ENCODE measurements at regions not wholly inside any gene's neighbourhood (a gene's known extent, or its start where the extent isn't known, plus 50 kb on each side); places are given as distances from the start of the nearest gene placed in this dataset.

- H3K9me3 ChIP-seq, result no peaks in the 10 kb centered on the region
- no peak for DNase-seq
- intact Hi-C loops (cut with DNase I; ENCODE audit: low total_unique reads) (no loop called here), in situ Hi-C loops (cut with MboI; ENCODE audit: low pct_ligation_motif_present in 1 of 4, low pct_unique_long_range_greater_than_20kb in 1 of 4, low sequenced_read_pairs in 3 of 4) (no loop called here)
- H3K4me3 ChIP-seq, result no peak overlapping the region
- no peaks in the 10 kb centered on the region for H3K36me3 ChIP-seq
- H3K27me3 ChIP-seq, result no peaks in the 10 kb centered on the region
- H3K4me1 ChIP-seq, result peaks cover 0 to 4% (median 2%) of the 10 kb centered on the region in 4 donors
- 62 to 70% methylated on average over 2 of the region's 2 CpGs for WGBS, 2 donors (ENCODE audit: low coverage in 1 of 2)
- no peak overlapping the region for H3K27ac ChIP-seq
- TF ChIP-seq EP300 (IDR thresholded peaks at IDR 0.05; ENCODE audit: low read depth), result no peak
- TF ChIP-seq, protein P1, sequence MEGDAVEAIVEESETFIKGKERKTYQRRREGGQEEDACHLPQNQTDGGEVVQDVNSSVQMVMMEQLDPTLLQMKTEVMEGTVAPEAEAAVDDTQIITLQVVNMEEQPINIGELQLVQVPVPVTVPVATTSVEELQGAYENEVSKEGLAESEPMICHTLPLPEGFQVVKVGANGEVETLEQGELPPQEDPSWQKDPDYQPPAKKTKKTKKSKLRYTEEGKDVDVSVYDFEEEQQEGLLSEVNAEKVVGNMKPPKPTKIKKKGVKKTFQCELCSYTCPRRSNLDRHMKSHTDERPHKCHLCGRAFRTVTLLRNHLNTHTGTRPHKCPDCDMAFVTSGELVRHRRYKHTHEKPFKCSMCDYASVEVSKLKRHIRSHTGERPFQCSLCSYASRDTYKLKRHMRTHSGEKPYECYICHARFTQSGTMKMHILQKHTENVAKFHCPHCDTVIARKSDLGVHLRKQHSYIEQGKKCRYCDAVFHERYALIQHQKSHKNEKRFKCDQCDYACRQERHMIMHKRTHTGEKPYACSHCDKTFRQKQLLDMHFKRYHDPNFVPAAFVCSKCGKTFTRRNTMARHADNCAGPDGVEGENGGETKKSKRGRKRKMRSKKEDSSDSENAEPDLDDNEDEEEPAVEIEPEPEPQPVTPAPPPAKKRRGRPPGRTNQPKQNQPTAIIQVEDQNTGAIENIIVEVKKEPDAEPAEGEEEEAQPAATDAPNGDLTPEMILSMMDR (IDR thresholded peaks at IDR 0.05), result no peak
- no peak for TF ChIP-seq POLR2AphosphoS5 (IDR thresholded peaks at IDR 0.05)
- no peak for TF ChIP-seq POLR2A (IDR thresholded peaks at IDR 0.05)
Observed at GRCh38 chr6:150739711-150740349, 125.7 kb upstream of the MTHFD1L start.

DNA sequence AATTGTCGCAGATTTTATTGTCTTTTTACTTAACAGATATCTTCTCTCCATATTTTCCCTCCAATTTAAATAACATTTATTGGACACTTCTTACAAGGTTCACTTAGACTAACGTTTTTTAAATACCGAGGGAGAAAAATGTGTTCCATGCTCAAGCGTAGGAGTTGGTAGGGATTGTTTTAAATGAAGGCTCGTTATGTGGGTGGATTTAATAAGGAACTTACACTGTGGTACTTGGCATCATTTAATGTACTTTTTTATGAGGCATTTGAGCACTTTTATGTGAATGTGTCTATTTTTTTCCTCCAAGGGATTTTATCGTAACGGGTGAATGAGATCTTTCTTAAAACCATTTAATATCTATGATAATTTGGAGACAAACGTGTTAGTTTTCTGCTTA, 125.0 kb upstream of the MTHFD1L start:
- peaks cover 0 to 4% (median 2%) of the 10 kb centered on the region in 4 donors for H3K4me1 ChIP-seq
- no peak overlapping the region for H3K4me3 ChIP-seq
- no peaks in the 10 kb centered on the region for H3K9me3 ChIP-seq
- DNase-seq, result no peak
- intact Hi-C loops (cut with DNase I; ENCODE audit: low total_unique reads), result no loop called here
- no peaks in the 10 kb centered on the region for H3K27me3 ChIP-seq
- 85 to 89% methylated on average over 7 to 8 of the region's 8 CpGs for WGBS, 2 donors (ENCODE audit: low coverage in 1 of 2)
- TF ChIP-seq EP300 (IDR thresholded peaks at IDR 0.05; ENCODE audit: low read depth), result no peak
- H3K36me3 ChIP-seq, result no peaks in the 10 kb centered on the region
- in situ Hi-C loops (cut with MboI; ENCODE audit: low pct_ligation_motif_present in 1 of 4, low pct_unique_long_range_greater_than_20kb in 1 of 4, low sequenced_read_pairs in 3 of 4), result no loop called here
- H3K27ac ChIP-seq, result no peak overlapping the region

DNA sequence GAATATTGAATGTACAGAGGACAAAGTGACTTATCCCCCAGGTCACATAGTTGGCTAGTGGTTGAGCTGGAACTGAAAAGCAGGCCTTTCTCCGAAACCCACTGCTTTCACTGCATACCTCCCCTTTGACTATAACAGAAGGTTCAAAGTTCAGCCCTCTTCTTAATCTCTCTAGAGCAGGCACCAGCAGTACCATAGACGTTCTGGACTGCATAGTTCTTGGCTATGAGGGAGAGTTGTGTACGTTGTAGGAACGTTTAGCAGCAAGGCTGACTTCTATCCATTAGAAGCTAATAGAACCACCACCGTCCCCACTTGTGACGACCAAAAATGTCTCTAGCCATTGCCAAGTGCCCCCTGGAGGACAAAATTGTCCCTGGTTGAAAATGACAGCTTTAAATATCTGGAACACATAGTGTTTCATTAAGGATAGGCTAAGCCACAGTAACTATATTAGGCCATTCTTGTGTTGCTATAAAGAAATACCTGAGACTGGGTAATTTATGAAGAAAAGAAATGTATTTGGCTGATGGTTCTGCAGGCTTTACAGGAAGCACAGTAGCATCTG, 123.8 kb upstream of the MTHFD1L start:
- H3K4me3 ChIP-seq, result no peak overlapping the region
- DNase-seq, result no peak
- no peaks in the 10 kb centered on the region for H3K36me3 ChIP-seq
- H3K27me3 ChIP-seq, result no peaks in the 10 kb centered on the region
- 65 to 73% methylated on average over 4 to 6 of the region's 6 CpGs for WGBS, 2 donors (ENCODE audit: low coverage in 1 of 2)
- intact Hi-C loops (cut with DNase I; ENCODE audit: low total_unique reads) (no loop called here), in situ Hi-C loops (cut with MboI; ENCODE audit: low pct_ligation_motif_present in 1 of 4, low pct_unique_long_range_greater_than_20kb in 1 of 4, low sequenced_read_pairs in 3 of 4) (no loop called here)
- H3K27ac ChIP-seq, result no peak overlapping the region
- peaks cover 0 to 4% (median 2%) of the 10 kb centered on the region in 4 donors for H3K4me1 ChIP-seq
- H3K9me3 ChIP-seq, result no peaks in the 10 kb centered on the region
- TF ChIP-seq POLR2A (IDR thresholded peaks at IDR 0.05), result no peak
- TF ChIP-seq EP300 (IDR thresholded peaks at IDR 0.05; ENCODE audit: low read depth), result no peak
- TF ChIP-seq POLR2AphosphoS5 (IDR thresholded peaks at IDR 0.05), result no peak
- TF ChIP-seq, protein P1 (IDR thresholded peaks at IDR 0.05), result peak in 4 of 5 experiments; percentile 27 to 38 (median 28)

- Histone ChIP-seq H3K27ac (no peak overlapping the region), H3K4me3 (no peak overlapping the region), H3K4me1 (peaks cover 0 to 5% (median 0%) of the 10 kb centered on the region in 4 donors), H3K36me3 (no peaks in the 10 kb centered on the region), H3K9me3 (no peaks in the 10 kb centered on the region), H3K27me3 (no peaks in the 10 kb centered on the region)
- DNase-seq, result no peak
- 86 to 93% methylated on average over 2 of the region's 2 CpGs for WGBS, 2 donors (ENCODE audit: low coverage in 1 of 2)
- in situ Hi-C loops (cut with MboI; ENCODE audit: low pct_ligation_motif_present in 1 of 4, low pct_unique_long_range_greater_than_20kb in 1 of 4, low sequenced_read_pairs in 3 of 4) (no loop called here), intact Hi-C loops (cut with DNase I; ENCODE audit: low total_unique reads) (no loop called here)
- TF ChIP-seq, protein P1 (IDR thresholded peaks at IDR 0.05), result no peak
- no peak for TF ChIP-seq POLR2AphosphoS5 (IDR thresholded peaks at IDR 0.05)
- TF ChIP-seq EP300 (IDR thresholded peaks at IDR 0.05; ENCODE audit: low read depth), result no peak
- TF ChIP-seq POLR2A (IDR thresholded peaks at IDR 0.05), result no peak
Observed at GRCh38 chr6:150744522-150745260, 120.8 kb upstream of the MTHFD1L start.
